ENCODE measurements at regions not wholly inside any gene's neighbourhood (a gene's known extent, or its start where the extent isn't known, plus 50 kb on each side); places are given as distances from the start of the nearest gene placed in this dataset.

GRCh38 chr19:29111576-29111975, 101.4 kb downstream of the UQCRFS1 start:
- no peak overlapping the region for H3K27ac Mint-ChIP-seq
- no peaks in the 10 kb centered on the region for H4K20me1 ChIP-seq (ENCODE audit: control insufficient read depth, insufficient read depth, insufficient read length)
- TF ChIP-seq CTCF (conservative IDR thresholded peaks at IDR 0.05): no peak
- no peak overlapping the region for H2BK15ac ChIP-seq (ENCODE audit: low read depth, low read length)
- no peaks in the 10 kb centered on the region for H3K4me1 ChIP-seq (ENCODE audit: insufficient read depth, low read length)
- no peaks in the 10 kb centered on the region for H3K79me1 ChIP-seq (ENCODE audit: insufficient read depth, low read depth, low read length, poor library complexity, severe bottlenecking)
- no peak overlapping the region for H2AK5ac ChIP-seq (ENCODE audit: insufficient read length, low read length)
- H2BK5ac ChIP-seq (ENCODE audit: insufficient read length, low read length): no peak overlapping the region
- H3K23me2 ChIP-seq (ENCODE audit: insufficient read length, low read depth, low read length, poor library complexity, severe bottlenecking): no peaks in the 10 kb centered on the region
- no peak overlapping the region for H3K4me3 Mint-ChIP-seq
- no CpG with 5 or more reads among the region's 6 CpGs for whole genome bisulfite sequencing (ENCODE audit: extremely low coverage, insufficient read length, low lambda C conversion rate)
- H3K9me3 Mint-ChIP-seq: no peaks in the 10 kb centered on the region
- H4K91ac ChIP-seq (ENCODE audit: insufficient read length, low read depth, low read length): no peak overlapping the region
- H3K27me3 ChIP-seq (ENCODE audit: insufficient read depth, low read length): no peaks in the 10 kb centered on the region; the same call in 1 of the 2 replicates
- H3K27me3 Mint-ChIP-seq (ENCODE audit: low read depth): peaks cover 5% of the 10 kb centered on the region
- no peak overlapping the region for H3K4me2 ChIP-seq (ENCODE audit: insufficient read depth, insufficient read length, low read length)
- no peak overlapping the region for H2BK20ac ChIP-seq (ENCODE audit: low read depth, low read length, poor library complexity, severe bottlenecking)
- no peak overlapping the region for H3K27ac ChIP-seq (ENCODE audit: insufficient read length, low read depth, low read length)
- H3K9ac ChIP-seq (ENCODE audit: extremely low read depth, insufficient read length, low read length): no peak overlapping the region
- H2BK12ac ChIP-seq (ENCODE audit: insufficient read length, low read depth, low read length): no peak overlapping the region
- no peak overlapping the region for H3T11ph ChIP-seq (ENCODE audit: low read length)
- H3K23ac ChIP-seq (ENCODE audit: insufficient read length, low read depth, low read length): no peak overlapping the region
- no peaks in the 10 kb centered on the region for H3K79me2 ChIP-seq (ENCODE audit: insufficient read depth, low read length)
- H3K36me3 Mint-ChIP-seq (ENCODE audit: insufficient read depth in 1 of 3, low read depth in 3 of 3): 0 out of 7 replicates have a peak, but pooled peaks cover 0 to 1% (median 0%) of the 10 kb centered on the region in 3 experiments
- H2BK120ac ChIP-seq (ENCODE audit: low read depth, low read length, poor library complexity, severe bottlenecking): no peak overlapping the region
- no peak for DNase-seq
- peaks cover 0 to under 1% of the 10 kb centered on the region in 2 experiments; a peak in 1 of 4 replicates for H3K4me1 Mint-ChIP-seq
- H4K5ac ChIP-seq (ENCODE audit: insufficient read length, low read depth, low read length): no peak overlapping the region
- H3K18ac ChIP-seq (ENCODE audit: insufficient read length, low read depth, low read length): no peak overlapping the region
- no peak overlapping the region for H3K14ac ChIP-seq (ENCODE audit: insufficient read depth, low read length)
- H2AFZ ChIP-seq (ENCODE audit: low read length): no peak overlapping the region
- H4K8ac ChIP-seq (replicated peaks; ENCODE audit: insufficient read length, low read depth, low read length): no peak overlapping the region
- no peaks in the 10 kb centered on the region for H3K9me3 ChIP-seq (ENCODE audit: control insufficient read depth, low read depth, low read length)
- no peak overlapping the region for H3K56ac ChIP-seq (ENCODE audit: insufficient read length, low read depth, low read length)
- no peak overlapping the region for H3K4ac ChIP-seq (ENCODE audit: low read depth, low read length)
